ENCODE measurements at regions not wholly inside any gene's neighbourhood (a gene's known extent, or its start where the extent isn't known, plus 50 kb on each side); places are given as distances from the start of the nearest gene placed in this dataset.

- ATAC-seq (no peak), DNase-seq (ENCODE audit: low spot score) (no peak)
- Mint-ChIP-seq H3K4me1 (peaks cover 15% of the 10 kb centered on the region), H3K36me3 (no peaks in the 10 kb centered on the region), H3K4me3 (no peak overlapping the region), H3K27me3 (ENCODE audit: low read depth) (peaks cover 17% of the 10 kb centered on the region), H3K9me3 (peaks cover 7% of the 10 kb centered on the region; the same call in 1 of the 2 replicates), H3K27ac (no peak overlapping the region)
- POLR2A ChIA-PET, result interaction anchor here (0.7 kb wide), 1 partner anchor 1706 kb away, joined by 3 read pairs; no protein-coding TSS in a partner anchor
- no peak for TF ChIP-seq ZBTB43 (CRISPR knock-in tag; IDR thresholded peaks at IDR 0.05)
- TF ChIP-seq GRHL2 (CRISPR knock-in tag; IDR thresholded peaks at IDR 0.05; ENCODE audit: insufficient replicate concordance, severe bottlenecking), result no peak
- no peak for TF ChIP-seq PREB (CRISPR knock-in tag; IDR thresholded peaks at IDR 0.05; ENCODE audit: borderline replicate concordance)
- TF ChIP-seq ZNF532 (CRISPR knock-in tag; IDR thresholded peaks at IDR 0.05; ENCODE audit: borderline replicate concordance), result no peak
- no peak for TF ChIP-seq NFATC4 (CRISPR knock-in tag; IDR thresholded peaks at IDR 0.05)
- TF ChIP-seq PRRX2 (CRISPR knock-in tag; IDR thresholded peaks at IDR 0.05), result no peak
- no peak for TF ChIP-seq ERG (CRISPR knock-in tag; IDR thresholded peaks at IDR 0.05)
- no peak for TF ChIP-seq ZNF281 (CRISPR knock-in tag; IDR thresholded peaks at IDR 0.05)
- TF ChIP-seq ATF2 (CRISPR knock-in tag; IDR thresholded peaks at IDR 0.05; ENCODE audit: borderline replicate concordance, low read depth), result no peak
- TF ChIP-seq NR2C2 (CRISPR knock-in tag; IDR thresholded peaks at IDR 0.05), result no peak
- no peak for TF ChIP-seq CREM (CRISPR knock-in tag; IDR thresholded peaks at IDR 0.05)
- CTCF ChIA-PET, result no interaction called here
Measured at GRCh38 chr12:85363382-85364190, 83.6 kb downstream of the ALX1 start.

Measured in WTC11 (cell line).